GM23248 (cell line): ENCODE measurements at regions not wholly inside any gene's neighbourhood (a gene's known extent, or its start where the extent isn't known, plus 50 kb on each side); places are given as distances from the start of the nearest gene placed in this dataset.
"Not testable (repeated sequence)": the region's sequence is repeated elsewhere in the genome, so short reads cannot be mapped to it uniquely, and the experiment has no call there.

ENCODE experiments used
- DNase-seq: peaks from one replicate; pipeline ENCODE4 v3.0.0-alpha.2; 2015
- H2AFZ ChIP-seq: fragments of 200-600 bp; sonication (generic); 2 replicates; pipeline ENCODE4 v1.6.1; 2016; ENCODE audit warnings: antibody characterized with exemption
- H3F3A ChIP-seq: fragments of 200-600 bp; sonication (generic); 2 replicates; pipeline ENCODE4 v1.6.1; 2016; ENCODE audit warnings: mild to moderate bottlenecking, antibody characterized with exemption, mixed run types; ENCODE audit not compliant: insufficient read depth
- H3K27ac ChIP-seq: fragments of 200-600 bp; sonication (generic); 2 replicates; pipeline ENCODE4 v1.5.1; 2016; ENCODE audit warnings: mild to moderate bottlenecking
- H3K27me3 ChIP-seq: fragments of 200-600 bp; sonication (generic); replicated peaks from 2 replicates; pipeline ENCODE4 v1.6.1; 2016; ENCODE audit warnings: mild to moderate bottlenecking; ENCODE audit not compliant: insufficient read depth
- H3K36me3 ChIP-seq: fragments of 200-600 bp; sonication (generic); 2 replicates; pipeline ENCODE4 v1.6.1; 2016; ENCODE audit warnings: low read depth, mild to moderate bottlenecking
- H3K4me1 ChIP-seq: fragments of 200-600 bp; sonication (generic); 2 replicates; pipeline ENCODE4 v1.6.1; 2016; ENCODE audit warnings: mild to moderate bottlenecking; ENCODE audit not compliant: insufficient read depth
- H3K4me2 ChIP-seq: fragments of 200-600 bp; sonication (generic); one replicate; pipeline ENCODE4 v1.6.1; 2016; ENCODE audit warnings: mild to moderate bottlenecking; ENCODE audit not compliant: unreplicated experiment
- H3K4me3 ChIP-seq: fragments of 200-600 bp; sonication (generic); 2 replicates; pipeline ENCODE4 v1.5.1; 2016; ENCODE audit warnings: mild to moderate bottlenecking
- H3K79me2 ChIP-seq: fragments of 200-600 bp; sonication (generic); 2 replicates; pipeline ENCODE4 v1.6.1; 2016; ENCODE audit warnings: mild to moderate bottlenecking; ENCODE audit not compliant: insufficient read depth
- H3K9ac ChIP-seq: fragments of 200-600 bp; sonication (generic); 2 replicates; pipeline ENCODE4 v1.6.1; 2016; ENCODE audit warnings: mild to moderate bottlenecking
- H3K9me2 ChIP-seq: fragments of 200-600 bp; sonication (generic); 2 replicates; pipeline ENCODE4 v1.6.1; 2016; ENCODE audit warnings: mixed run types, mild to moderate bottlenecking, moderate library complexity; ENCODE audit not compliant: insufficient read depth
- H3K9me3 ChIP-seq: fragments of 200-600 bp; sonication (generic); one replicate; pipeline ENCODE4 v1.6.1; 2017; ENCODE audit warnings: low read depth
- H4K20me1 ChIP-seq: fragments of 200-600 bp; sonication (generic); 2 replicates; pipeline ENCODE4 v1.6.0; 2016; ENCODE audit not compliant: insufficient read depth
- EZH2 ChIP-seq: fragments of 200-600 bp; sonication (generic); IDR thresholded peaks from 2 replicates; pipeline ENCODE4 v1.6.1; 2018; ENCODE audit warnings: antibody characterized with exemption, mild to moderate bottlenecking; ENCODE audit not compliant: insufficient read depth, poor library complexity, severe bottlenecking
- EZH2phosphoT487 ChIP-seq: fragments of 200-600 bp; sonication (generic); IDR thresholded peaks from 2 replicates; pipeline ENCODE4 v1.6.1; 2018; ENCODE audit warnings: antibody characterized with exemption, moderate library complexity, mild to moderate bottlenecking, low read depth; ENCODE audit not compliant: insufficient read depth
- WGBS, 2 experiments: methylation state at CpG; one replicate each; pipeline ENCODE4 v1.1.6; 2015 to 2017; ENCODE audit warnings: low lambda C conversion rate in 2 of 2, low coverage in 1 of 2; ENCODE audit errors: missing lambda C conversion rate in 2 of 2; 5-methylcytosine and 5-hydroxymethylcytosine counted together
- in situ Hi-C: fragments of 300-500 bp; cut with MboI; formaldehyde crosslinking; loops from 2 replicates; pipeline ENCODE4 v1.15.0; 2020

DNA sequence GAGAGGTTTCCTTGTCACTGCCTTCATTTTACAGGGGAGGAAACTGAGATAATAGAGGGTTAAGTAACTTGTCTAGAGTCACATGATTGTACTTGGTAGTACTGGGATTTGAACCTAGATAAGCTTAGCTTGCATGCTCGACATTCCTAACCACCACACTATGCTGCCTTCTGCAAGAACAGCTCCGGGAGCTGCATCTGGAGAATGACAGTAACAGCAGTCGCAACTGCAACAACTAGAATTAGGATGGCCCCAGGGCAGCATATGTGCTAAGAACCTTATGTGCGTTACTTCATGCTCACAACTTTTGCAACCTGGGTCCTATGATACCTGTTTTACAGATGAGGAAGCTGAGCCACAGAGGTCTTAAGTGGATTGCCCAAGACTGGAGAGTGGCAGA is 89.5 kb upstream of the LCORL start:
- TF ChIP-seq EZH2 (no peak), EZH2phosphoT487 (no peak)
- WGBS, 2 experiments, result 41% methylated on average over 4 of the region's 4 CpGs
- Histone ChIP-seq H4K20me1 (no peaks in the 10 kb centered on the region), H3K4me1 (no peaks in the 10 kb centered on the region), H3K27me3 (no peaks in the 10 kb centered on the region; the same call in 1 of the 2 replicates), H3K9ac (no peak overlapping the region), H3K36me3 (no peaks in the 10 kb centered on the region), H3K4me3 (no peak overlapping the region), H3K4me2 (no peak overlapping the region), H2AFZ (no peak overlapping the region), H3K79me2 (no peaks in the 10 kb centered on the region), H3F3A (no peaks in the 10 kb centered on the region), H3K27ac (no peak overlapping the region), H3K9me3 (no peaks in the 10 kb centered on the region), H3K9me2 (no peaks in the 10 kb centered on the region)
- in situ Hi-C loops, result no loop called here
- DNase-seq, result no peak

DNA sequence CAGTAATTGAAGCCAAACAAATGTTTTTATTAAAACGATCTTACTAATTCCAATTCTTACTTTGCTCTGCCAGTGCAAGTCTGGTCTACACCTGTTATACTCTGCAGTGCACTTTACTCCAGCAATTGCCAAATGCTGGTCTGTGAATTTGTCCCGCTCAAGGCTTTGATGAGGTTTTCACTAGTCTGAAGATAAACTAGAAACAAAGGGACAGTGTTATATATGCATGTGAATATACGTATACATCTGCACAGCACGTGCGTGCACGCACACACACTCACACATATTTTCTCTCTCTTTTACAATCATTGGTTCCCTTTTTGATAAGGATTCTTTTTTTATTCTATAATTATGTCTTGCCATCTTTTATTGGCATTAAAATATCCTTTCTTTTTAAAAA is 88.5 kb upstream of the LCORL start:
- H3K4me1 ChIP-seq, result no peaks in the 10 kb centered on the region
- no peak overlapping the region for H3K27ac ChIP-seq
- no peak overlapping the region for H3K4me2 ChIP-seq
- H4K20me1 ChIP-seq, result no peaks in the 10 kb centered on the region
- no peak overlapping the region for H3K9ac ChIP-seq
- TF ChIP-seq EZH2phosphoT487, result no peak
- no peak for TF ChIP-seq EZH2
- in situ Hi-C loops, result no loop called here
- no peaks in the 10 kb centered on the region for H3F3A ChIP-seq
- no peak overlapping the region for H3K4me3 ChIP-seq
- H3K27me3 ChIP-seq, result no peaks in the 10 kb centered on the region; the same call in 1 of the 2 replicates
- no peaks in the 10 kb centered on the region for H3K9me2 ChIP-seq
- H2AFZ ChIP-seq, result no peak overlapping the region
- H3K9me3 ChIP-seq, result no peaks in the 10 kb centered on the region
- H3K36me3 ChIP-seq, result no peaks in the 10 kb centered on the region
- WGBS, 2 experiments, result 3 to 4% methylated on average over 6 of the region's 6 CpGs
- H3K79me2 ChIP-seq, result no peaks in the 10 kb centered on the region
- DNase-seq, result no peak

DNA sequence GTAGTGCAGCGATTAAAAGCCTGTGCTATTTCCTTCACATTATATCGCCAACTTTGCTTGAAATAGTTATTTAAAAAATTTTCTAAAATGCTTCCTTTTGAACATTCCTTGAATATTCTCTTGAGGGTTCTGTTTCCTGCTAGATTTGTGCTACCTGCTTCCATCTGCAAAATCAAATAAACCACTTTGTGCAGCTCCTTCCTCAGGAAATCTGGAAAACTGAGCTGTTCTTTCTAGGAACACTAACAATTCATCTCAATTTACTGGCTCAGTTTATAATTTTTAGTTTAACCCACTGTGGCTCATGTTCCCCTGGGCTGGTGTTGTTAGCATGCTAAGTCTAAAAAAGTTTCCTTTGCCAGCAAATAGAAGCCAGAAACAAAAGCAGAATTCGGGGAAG is 88.1 kb upstream of the LCORL start:
- no peak for DNase-seq
- Histone ChIP-seq H3K9me3 (no peaks in the 10 kb centered on the region), H4K20me1 (no peaks in the 10 kb centered on the region), H3K79me2 (no peaks in the 10 kb centered on the region), H2AFZ (no peak overlapping the region), H3K27ac (no peak overlapping the region), H3K27me3 (no peaks in the 10 kb centered on the region; the same call in 1 of the 2 replicates), H3K9me2 (no peaks in the 10 kb centered on the region), H3F3A (no peaks in the 10 kb centered on the region), H3K9ac (no peak overlapping the region), H3K4me1 (no peaks in the 10 kb centered on the region), H3K36me3 (no peaks in the 10 kb centered on the region), H3K4me3 (no peak overlapping the region), H3K4me2 (no peak overlapping the region)
- TF ChIP-seq EZH2phosphoT487 (no peak), EZH2 (no peak)
- in situ Hi-C loops, result no loop called here
- WGBS, 2 experiments, result 5 to 7% methylated on average over 3 of the region's 3 CpGs

DNA sequence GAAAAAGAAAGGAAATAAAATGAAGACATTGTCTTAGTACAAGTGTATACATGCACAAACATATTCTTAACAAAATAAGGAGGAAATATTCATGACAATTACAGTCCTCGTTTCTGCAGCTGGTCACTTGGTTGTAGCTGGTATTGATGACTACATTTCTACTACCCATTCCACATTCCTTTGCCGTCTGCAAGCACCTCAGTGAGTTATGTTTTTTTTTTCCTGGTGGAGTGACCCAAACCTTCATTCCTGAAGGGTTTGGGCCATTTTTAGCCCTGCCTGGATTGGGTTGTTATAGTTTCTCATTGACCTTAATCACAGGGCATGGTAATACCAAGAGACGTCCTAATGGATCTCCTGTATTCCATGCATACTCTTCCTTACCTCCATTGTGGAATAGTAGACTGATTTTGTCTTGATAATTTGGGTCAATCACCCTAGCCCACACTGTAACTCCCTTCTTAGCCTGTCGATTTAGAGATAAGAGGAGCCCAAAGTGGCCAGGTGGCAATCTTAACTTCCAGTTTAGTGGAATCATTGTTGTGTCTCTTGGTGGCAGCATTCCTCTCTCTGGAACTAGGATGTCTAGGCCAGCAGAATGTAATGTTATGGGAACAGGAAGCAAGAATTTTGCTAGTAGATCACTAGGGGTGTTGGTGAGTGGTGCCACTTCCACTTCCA is 86.4 kb upstream of the LCORL start:
- 17 to 20% methylated on average over 4 of the region's 4 CpGs for WGBS, 2 experiments
- H3K4me3 ChIP-seq, H3F3A ChIP-seq, H3K9me3 ChIP-seq, DNase-seq, in situ Hi-C loops, H3K4me1 ChIP-seq, H3K9me2 ChIP-seq, H3K4me2 ChIP-seq, H4K20me1 ChIP-seq, H3K27ac ChIP-seq, H3K36me3 ChIP-seq, H3K9ac ChIP-seq, H3K79me2 ChIP-seq, H2AFZ ChIP-seq, H3K27me3 ChIP-seq: not testable (repeated sequence)

DNA sequence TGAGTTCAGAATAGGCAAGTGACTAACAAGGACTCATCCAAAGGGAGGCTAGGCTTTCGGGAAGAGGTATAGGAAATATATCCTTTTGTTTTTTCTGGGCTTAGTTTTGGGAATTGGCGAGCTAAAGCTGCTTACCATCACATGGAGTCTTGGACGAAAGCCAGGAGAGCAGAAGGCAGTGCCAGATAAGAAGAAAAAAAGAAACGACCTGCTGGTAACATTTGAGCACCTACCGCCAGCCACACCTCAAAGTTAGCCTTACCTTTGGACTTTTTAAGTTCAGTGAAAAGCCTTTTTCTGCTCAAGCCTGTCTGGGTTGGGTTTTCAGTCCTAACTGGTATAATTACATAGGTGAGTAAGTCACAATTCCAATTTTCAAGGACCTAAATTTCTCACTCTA is 85.1 kb upstream of the LCORL start:
- no peak for DNase-seq
- 29 to 32% methylated on average over 5 of the region's 5 CpGs for WGBS, 2 experiments
- Histone ChIP-seq H3K4me3 (no peak overlapping the region), H3K9me3 (no peaks in the 10 kb centered on the region), H3K4me1 (no peaks in the 10 kb centered on the region), H3K9me2 (no peaks in the 10 kb centered on the region), H3K79me2 (no peaks in the 10 kb centered on the region), H3F3A (no peaks in the 10 kb centered on the region), H3K9ac (no peak overlapping the region), H3K36me3 (no peaks in the 10 kb centered on the region), H4K20me1 (no peaks in the 10 kb centered on the region), H2AFZ (no peak overlapping the region), H3K27ac (no peak overlapping the region), H3K4me2 (no peak overlapping the region), H3K27me3 (no peaks in the 10 kb centered on the region; the same call in 1 of the 2 replicates)
- TF ChIP-seq EZH2phosphoT487 (no peak), EZH2 (no peak)
- in situ Hi-C loops, result no loop called here
